ENCODE measurements at regions not wholly inside any gene's neighbourhood (a gene's known extent, or its start where the extent isn't known, plus 50 kb on each side); places are given as distances from the start of the nearest gene placed in this dataset.

- in situ Hi-C loops (cut with HindIII; ENCODE audit: low sequenced_read_pairs): no loop called here
Observed at GRCh38 chr1:106439475-106439874, 617.0 kb upstream of the PRMT6 start.

DNA sequence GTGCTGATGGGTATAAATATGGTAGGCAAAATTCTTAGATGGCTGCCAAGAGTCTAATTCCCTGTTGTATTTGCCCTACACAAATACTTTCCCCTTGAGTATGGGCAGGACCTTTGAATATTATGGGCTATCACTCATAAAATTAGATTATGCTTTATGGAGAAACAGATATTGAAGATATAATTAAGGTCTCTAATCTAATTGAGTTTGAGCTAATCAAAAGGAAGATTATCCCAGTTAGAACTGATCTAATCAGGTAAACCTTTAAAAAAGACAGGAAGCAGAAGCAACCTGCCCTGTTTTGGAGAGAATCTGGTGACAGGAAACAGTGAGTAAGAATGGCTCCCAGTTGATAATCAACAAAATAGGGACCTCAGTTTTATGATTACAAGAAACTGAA, 609.0 kb upstream of the PRMT6 start:
- H3K4me3 ChIP-seq (ENCODE audit: low read depth, low read length): no peak overlapping the region
- no peak for DNase-seq (ENCODE audit: low read depth)
- TF ChIP-seq CTCF (IDR thresholded peaks at IDR 0.05; ENCODE audit: low read depth, low read length, missing control alignments): no peak
- in situ Hi-C loops (cut with HindIII; ENCODE audit: low sequenced_read_pairs): no loop called here

More at GRCh38 chr1:106439475-106439874, 617.0 kb upstream of the PRMT6 start:
- H3K4me3 ChIP-seq (ENCODE audit: low read depth, low read length): no peak overlapping the region
- DNase-seq (ENCODE audit: low read depth): no peak
- TF ChIP-seq CTCF (IDR thresholded peaks at IDR 0.05; ENCODE audit: low read depth, low read length, missing control alignments): no peak

GRCh38 chr1:106456832-106457231, 599.6 kb upstream of the PRMT6 start:
- no peak for TF ChIP-seq CTCF (IDR thresholded peaks at IDR 0.05; ENCODE audit: low read depth, low read length, missing control alignments)
- no peak for DNase-seq (ENCODE audit: low read depth)
- no peak overlapping the region for H3K4me3 ChIP-seq (ENCODE audit: low read depth, low read length)
- in situ Hi-C loops (cut with HindIII; ENCODE audit: low sequenced_read_pairs): no loop called here

DNA sequence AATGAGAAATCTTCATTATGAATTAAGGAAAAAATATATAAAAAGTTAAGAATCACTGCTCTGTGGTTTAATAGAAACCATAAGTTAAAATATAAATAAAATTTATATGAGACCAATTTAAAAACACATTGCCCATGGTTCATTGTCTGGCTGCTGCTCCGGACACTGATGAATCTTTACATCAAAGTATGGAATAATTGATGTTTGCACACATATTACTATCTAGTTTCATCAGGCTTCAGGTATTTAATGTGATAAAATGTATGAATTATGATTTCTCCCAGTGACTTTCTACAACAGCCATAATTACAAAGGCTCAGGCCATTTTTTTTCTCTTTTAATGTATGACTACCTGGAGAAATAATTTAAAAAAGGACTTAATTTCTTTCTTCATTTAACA, 599.1 kb upstream of the PRMT6 start:
- in situ Hi-C loops (cut with HindIII; ENCODE audit: low sequenced_read_pairs): no loop called here
- H3K4me3 ChIP-seq (ENCODE audit: low read depth, low read length): no peak overlapping the region
- TF ChIP-seq CTCF (IDR thresholded peaks at IDR 0.05; ENCODE audit: low read depth, low read length, missing control alignments): no peak
- no peak for DNase-seq (ENCODE audit: low read depth)

GRCh38 chr1:106458866-106459265, 597.6 kb upstream of the PRMT6 start:
- DNase-seq (ENCODE audit: low read depth): no peak
- in situ Hi-C loops (cut with HindIII; ENCODE audit: low sequenced_read_pairs): no loop called here
- no peak for TF ChIP-seq CTCF (IDR thresholded peaks at IDR 0.05; ENCODE audit: low read depth, low read length, missing control alignments)
- no peak overlapping the region for H3K4me3 ChIP-seq (ENCODE audit: low read depth, low read length)

- no peak for DNase-seq (ENCODE audit: low read depth)
- in situ Hi-C loops (cut with HindIII; ENCODE audit: low sequenced_read_pairs): no loop called here
- H3K4me3 ChIP-seq (ENCODE audit: low read depth, low read length): no peak overlapping the region
- TF ChIP-seq CTCF (IDR thresholded peaks at IDR 0.05; ENCODE audit: low read depth, low read length, missing control alignments): no peak
Observed at GRCh38 chr1:106459418-106459817, 597.1 kb upstream of the PRMT6 start.

GRCh38 chr1:106465666-106466065, 590.8 kb upstream of the PRMT6 start:
- TF ChIP-seq CTCF (IDR thresholded peaks at IDR 0.05; ENCODE audit: low read depth, low read length, missing control alignments): no peak
- no peak overlapping the region for H3K4me3 ChIP-seq (ENCODE audit: low read depth, low read length)
- in situ Hi-C loops (cut with HindIII; ENCODE audit: low sequenced_read_pairs): no loop called here
- no peak for DNase-seq (ENCODE audit: low read depth)
